ENCODE measurements at regions not wholly inside any gene's neighbourhood (a gene's known extent, or its start where the extent isn't known, plus 50 kb on each side); places are given as distances from the start of the nearest gene placed in this dataset.

DNA sequence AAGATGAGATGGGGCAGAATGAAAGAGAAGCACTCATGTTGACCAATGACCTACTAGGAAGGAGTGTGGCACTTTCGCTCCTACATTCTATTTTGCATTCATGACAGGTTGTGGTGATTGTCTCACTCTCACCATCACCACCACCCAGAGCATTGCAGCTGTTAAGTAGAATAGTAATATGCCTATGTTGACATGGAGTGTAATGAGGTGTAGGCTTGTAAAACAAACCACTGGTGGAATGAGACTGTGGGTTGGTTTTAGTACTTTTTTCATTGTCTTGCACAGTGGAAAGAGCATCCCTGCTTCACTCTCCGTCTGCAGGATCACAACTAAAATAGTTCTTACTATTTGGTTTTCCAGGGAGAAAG lies 516.7 kb downstream of the NTRK2 start:
- no peak for TF ChIP-seq CTCF (IDR thresholded peaks at IDR 0.05; ENCODE audit: insufficient read depth, low read length)
- no peak for DNase-seq (ENCODE audit: low read depth)
- H3K4me3 ChIP-seq (ENCODE audit: low read depth, low read length) = no peak overlapping the region

- TF ChIP-seq CTCF (IDR thresholded peaks at IDR 0.05; ENCODE audit: insufficient read depth, low read length) = no peak
- DNase-seq (ENCODE audit: low read depth) = no peak
These were observed 516.1 kb downstream of the NTRK2 start for GRCh38 chr9:85185486-85186217.

GRCh38 chr9:85182383-85182782 lies 512.9 kb downstream of the NTRK2 start:
- no peak for TF ChIP-seq CTCF (IDR thresholded peaks at IDR 0.05; ENCODE audit: insufficient read depth, low read length)
- DNase-seq (ENCODE audit: low read depth) = peak; percentile 38
- H3K4me3 ChIP-seq (ENCODE audit: low read depth, low read length) = no peak overlapping the region

More at GRCh38 chr9:85185486-85186217, 516.1 kb downstream of the NTRK2 start:
- no peak overlapping the region for H3K4me3 ChIP-seq (ENCODE audit: low read depth, low read length)

GRCh38 chr9:85178474-85178873 lies 508.9 kb downstream of the NTRK2 start:
- no peak overlapping the region for H3K4me3 ChIP-seq (ENCODE audit: low read depth, low read length)
- DNase-seq (ENCODE audit: low read depth) = no peak
- no peak for TF ChIP-seq CTCF (IDR thresholded peaks at IDR 0.05; ENCODE audit: insufficient read depth, low read length)

GRCh38 chr9:85173967-85174366 lies 504.4 kb downstream of the NTRK2 start:
- no peak for TF ChIP-seq CTCF (IDR thresholded peaks at IDR 0.05; ENCODE audit: insufficient read depth, low read length)
- DNase-seq (ENCODE audit: low read depth) = peak; percentile 5
- no peak overlapping the region for H3K4me3 ChIP-seq (ENCODE audit: low read depth, low read length)

GRCh38 chr9:85172001-85172978 lies 502.8 kb downstream of the NTRK2 start:
- H3K4me3 ChIP-seq (ENCODE audit: low read depth, low read length) = no peak overlapping the region
- peak; percentile 16 for DNase-seq (ENCODE audit: low read depth)
- TF ChIP-seq CTCF (IDR thresholded peaks at IDR 0.05; ENCODE audit: insufficient read depth, low read length) = no peak

Data from fibroblast of the aortic adventitia (primary cell).